OCI-LY1 (cell line): ENCODE measurements at regions not wholly inside any gene's neighbourhood (a gene's known extent, or its start where the extent isn't known, plus 50 kb on each side); places are given as distances from the start of the nearest gene placed in this dataset.

Source experiments
- H2AFZ ChIP-seq: fragments of 200-600 bp; sonication (generic), shearing (Covaris generic); 2 replicates; pipeline ENCODE4 v1.6.0; 2014; ENCODE audit warnings: antibody characterized with exemption, mild to moderate bottlenecking, low read length
- H3F3A ChIP-seq: fragments of 200-600 bp; sonication (generic), shearing (Covaris generic); 2 replicates; pipeline ENCODE4 v1.6.0; 2014; ENCODE audit warnings: mild to moderate bottlenecking, antibody characterized with exemption, low read length, moderate library complexity; ENCODE audit not compliant: insufficient read depth
- H3K27ac ChIP-seq: fragments of 200-600 bp; sonication (generic); 2 replicates; pipeline ENCODE4 v1.5.1; 2014; ENCODE audit warnings: low read length, mixed run types, mild to moderate bottlenecking, low read depth; ENCODE audit not compliant: poor library complexity, severe bottlenecking
- H3K27me3 ChIP-seq: fragments of 200-600 bp; sonication (generic); 2 replicates; pipeline ENCODE4 v1.6.0; 2014; ENCODE audit warnings: antibody characterized with exemption, mild to moderate bottlenecking, low read length, moderate library complexity; ENCODE audit not compliant: insufficient read depth
- H3K36me3 ChIP-seq: fragments of 200-600 bp; sonication (generic); 2 replicates; pipeline ENCODE4 v1.6.1; 2014; ENCODE audit warnings: mild to moderate bottlenecking, antibody characterized with exemption, low read length, moderate library complexity, mixed read lengths; ENCODE audit not compliant: insufficient read depth
- H3K4me1 ChIP-seq: fragments of 200-600 bp; sonication (generic); 2 replicates; pipeline ENCODE4 v1.5.1; 2014; ENCODE audit warnings: mild to moderate bottlenecking, low read length, moderate library complexity; ENCODE audit not compliant: insufficient read depth, severe bottlenecking
- H3K4me2 ChIP-seq: fragments of 200-600 bp; sonication (generic), shearing (Covaris generic); 2 replicates; pipeline ENCODE4 v1.6.1; 2014; ENCODE audit warnings: low read length
- H3K4me3 ChIP-seq: fragments of 200-600 bp; sonication (generic); 2 replicates; pipeline ENCODE4 v1.5.1; 2014; ENCODE audit warnings: low read length, low read depth, mild to moderate bottlenecking, mixed read lengths; ENCODE audit not compliant: poor library complexity, severe bottlenecking
- H3K79me2 ChIP-seq: fragments of 200-600 bp; shearing (Covaris generic); 2 replicates; pipeline ENCODE4 v1.6.1; 2016; ENCODE audit warnings: mixed run types, low read length, mixed read lengths; ENCODE audit not compliant: insufficient read depth
- H3K9ac ChIP-seq: fragments of 200-600 bp; sonication (generic), shearing (Covaris generic); 2 replicates; pipeline ENCODE4 v1.6.1; 2014; ENCODE audit warnings: mild to moderate bottlenecking, low read length, mixed read lengths
- H3K9me2 ChIP-seq: fragments of 200-600 bp; sonication (generic), shearing (Covaris generic); 2 replicates; pipeline ENCODE4 v1.6.1; 2014; ENCODE audit warnings: low read depth, mild to moderate bottlenecking, low read length, mixed read lengths
- H3K9me3 ChIP-seq: fragments of 200-600 bp; shearing (Covaris generic); 2 replicates; pipeline ENCODE4 v1.6.1; 2014; ENCODE audit warnings: low read length, mixed read lengths
- H4K20me1 ChIP-seq: fragments of 200-600 bp; sonication (generic), shearing (Covaris generic); 2 replicates; pipeline ENCODE4 v1.6.0; 2016; ENCODE audit warnings: mild to moderate bottlenecking, low read length; ENCODE audit not compliant: insufficient read depth
- CTCF ChIP-seq: fragments of 200-600 bp; sonication (generic), shearing (Covaris generic); IDR thresholded peaks from 2 replicates; pipeline ENCODE4 v1.5.1; 2017; ENCODE audit warnings: mild to moderate bottlenecking, antibody characterized with exemption, low read length, moderate library complexity, mixed read lengths
- EZH2 ChIP-seq: fragments of 200-600 bp; sonication (generic), shearing (Covaris generic); IDR thresholded peaks from 2 replicates; pipeline ENCODE4 v1.8.0; 2017; ENCODE audit warnings: borderline replicate concordance, mixed run types, mild to moderate bottlenecking, antibody characterized with exemption, low read length, moderate library complexity, mixed read lengths

GRCh38 chr6:130760006-130760405 is 67.2 kb upstream of the SMLR1 start:
- H3K9ac ChIP-seq = no peak overlapping the region
- no peaks in the 10 kb centered on the region for H3F3A ChIP-seq
- H3K9me2 ChIP-seq = no peaks in the 10 kb centered on the region
- H3K4me2 ChIP-seq = no peak overlapping the region
- no peaks in the 10 kb centered on the region for H4K20me1 ChIP-seq
- TF ChIP-seq CTCF (peak; percentile 48; the same call in 1 of the 2 replicates), EZH2 (no peak)
- H3K4me3 ChIP-seq = no peak overlapping the region
- no peaks in the 10 kb centered on the region for H3K4me1 ChIP-seq
- H3K27ac ChIP-seq = no peak overlapping the region
- H2AFZ ChIP-seq = no peak overlapping the region
- no peaks in the 10 kb centered on the region for H3K9me3 ChIP-seq
- no peaks in the 10 kb centered on the region for H3K36me3 ChIP-seq
- no peaks in the 10 kb centered on the region for H3K27me3 ChIP-seq
- no peaks in the 10 kb centered on the region for H3K79me2 ChIP-seq

GRCh38 chr6:130761286-130761685 is 65.9 kb upstream of the SMLR1 start:
- H3K9ac ChIP-seq = no peak overlapping the region
- H3K4me1 ChIP-seq = no peaks in the 10 kb centered on the region
- H3K4me2 ChIP-seq = no peak overlapping the region
- no peaks in the 10 kb centered on the region for H3K27me3 ChIP-seq
- H4K20me1 ChIP-seq = no peaks in the 10 kb centered on the region
- no peak overlapping the region for H2AFZ ChIP-seq
- no peak overlapping the region for H3K27ac ChIP-seq
- H3K9me3 ChIP-seq = no peaks in the 10 kb centered on the region
- H3K9me2 ChIP-seq = no peaks in the 10 kb centered on the region
- H3K4me3 ChIP-seq = no peak overlapping the region
- H3K36me3 ChIP-seq = no peaks in the 10 kb centered on the region
- no peaks in the 10 kb centered on the region for H3K79me2 ChIP-seq
- no peaks in the 10 kb centered on the region for H3F3A ChIP-seq
- no peak for TF ChIP-seq EZH2
- no peak for TF ChIP-seq CTCF

DNA sequence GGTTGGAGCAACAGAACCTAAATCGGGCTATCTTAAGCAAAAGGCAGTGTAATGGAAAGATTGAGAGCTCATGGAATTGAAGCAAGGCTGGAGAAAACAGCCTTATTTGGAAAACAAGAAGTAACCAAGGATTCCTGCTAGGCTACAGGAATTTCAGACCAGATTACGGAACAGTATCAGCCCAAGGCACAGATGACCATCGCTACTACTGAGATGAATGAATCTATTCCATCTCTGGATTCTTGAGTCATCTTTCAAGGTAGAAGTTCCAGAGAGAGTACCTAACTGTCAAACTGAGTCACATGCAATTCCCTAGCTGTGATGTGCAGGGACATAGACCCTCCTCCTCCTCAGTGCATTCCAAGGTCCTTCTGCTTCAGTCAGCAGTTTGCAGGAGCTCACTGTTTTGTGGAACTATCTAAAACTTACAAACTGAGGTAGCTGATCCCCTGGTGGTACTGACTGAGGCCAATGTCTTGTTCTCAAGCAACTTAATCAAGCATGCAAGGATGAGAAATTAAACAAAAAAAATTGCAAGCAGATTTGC is 62.0 kb upstream of the SMLR1 start:
- Histone ChIP-seq H3K36me3 (no peaks in the 10 kb centered on the region), H3K4me3 (no peak overlapping the region), H3K9me3 (no peaks in the 10 kb centered on the region), H3K9ac (no peak overlapping the region), H2AFZ (no peak overlapping the region), H4K20me1 (no peaks in the 10 kb centered on the region), H3K4me1 (no peaks in the 10 kb centered on the region), H3K27ac (no peak overlapping the region), H3K9me2 (no peaks in the 10 kb centered on the region), H3K79me2 (no peaks in the 10 kb centered on the region), H3F3A (no peaks in the 10 kb centered on the region), H3K27me3 (no peaks in the 10 kb centered on the region), H3K4me2 (no peak overlapping the region)
- TF ChIP-seq CTCF = no peak
- TF ChIP-seq EZH2 = no peak
